Esophagus (tissue), 2 donors: ENCODE measurements at regions not wholly inside any gene's neighbourhood (a gene's known extent, or its start where the extent isn't known, plus 50 kb on each side); places are given as distances from the start of the nearest gene placed in this dataset.

Experiments used
- H3K27ac ChIP-seq, 2 donors: one replicate each; pipeline ENCODE4 v1.5.1; 2013; ENCODE audit warnings: low read depth in 2 of 2, mild to moderate bottlenecking in 2 of 2, inconsistent platforms in 1 of 2, low read length in 1 of 2, moderate library complexity in 1 of 2
- H3K27me3 ChIP-seq, 2 donors: one replicate each; pipeline ENCODE4 v1.6.1; 2013; ENCODE audit warnings: low read length in 2 of 2, control low read depth in 1 of 2, mild to moderate bottlenecking in 1 of 2; ENCODE audit not compliant: insufficient read depth in 2 of 2, control insufficient read depth in 1 of 2
- H3K36me3 ChIP-seq, 2 donors: one replicate each; pipeline ENCODE4 v1.6.1; 2013; ENCODE audit warnings: low read length in 1 of 2; ENCODE audit not compliant: control insufficient read depth in 2 of 2, insufficient read depth in 2 of 2
- H3K4me1 ChIP-seq, 2 donors: one replicate each; pipeline ENCODE4 v1.6.1; 2013; ENCODE audit warnings: low read length in 1 of 2; ENCODE audit not compliant: control insufficient read depth in 2 of 2, insufficient read depth in 2 of 2
- H3K4me3 ChIP-seq, 2 donors: one replicate each; pipeline ENCODE4 v1.5.1; 2013; ENCODE audit warnings: low read length in 2 of 2, mild to moderate bottlenecking in 2 of 2, low read depth in 1 of 2, moderate library complexity in 1 of 2
- H3K9me3 ChIP-seq, 2 donors: one replicate each; pipeline ENCODE4 v1.6.1; 2013; ENCODE audit warnings: mild to moderate bottlenecking in 2 of 2, low read depth in 1 of 2, low read length in 1 of 2, moderate library complexity in 1 of 2; ENCODE audit not compliant: control insufficient read depth in 2 of 2, insufficient read depth in 1 of 2
- WGBS, 2 donors: extraction: QIAGEN DNeasy Blood & Tissue Kit; methylation state at CpG; one replicate each; pipeline ENCODE4 v1.1.7; 2013; 5-methylcytosine and 5-hydroxymethylcytosine counted together
- donor health status: healthy with polysubstance abuse.
- donor health status: Bipolar disorder and iron deficiency.

GRCh38 chr6:25124216-25124715 lies 154.9 kb upstream of the CARMIL1 start:
- no peaks in the 10 kb centered on the region for H3K27me3 ChIP-seq
- no peaks in the 10 kb centered on the region for H3K4me1 ChIP-seq
- no peaks in the 10 kb centered on the region for H3K9me3 ChIP-seq
- no peak overlapping the region for H3K4me3 ChIP-seq
- H3K36me3 ChIP-seq = peaks cover 0 to 3% of the 10 kb centered on the region in 2 donors
- WGBS, 2 donors = 84 to 86% methylated on average over 2 of the region's 2 CpGs
- H3K27ac ChIP-seq = no peak overlapping the region

DNA sequence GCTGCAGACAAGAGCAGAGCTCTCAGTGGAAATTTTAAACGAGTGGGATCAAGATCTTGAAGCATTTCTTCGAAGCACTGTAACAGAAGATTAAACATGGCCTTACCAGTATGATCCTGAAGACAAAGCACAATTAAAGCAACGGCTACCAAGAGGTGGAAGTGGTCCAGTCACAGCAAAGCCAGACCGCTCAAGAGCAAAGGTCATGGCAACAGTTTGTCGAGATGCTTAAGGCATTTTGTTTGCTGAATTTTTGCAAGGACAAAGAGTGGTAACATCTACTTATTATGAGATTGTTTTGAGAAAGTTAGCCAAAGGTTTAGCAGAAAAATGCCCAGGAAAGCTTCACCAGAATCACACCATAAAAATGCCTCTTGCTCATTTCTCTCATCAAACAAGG lies 153.4 kb upstream of the CARMIL1 start:
- 75 to 85% methylated on average over 5 of the region's 5 CpGs for WGBS, 2 donors
- no peak overlapping the region for H3K27ac ChIP-seq
- H3K4me1 ChIP-seq = no peaks in the 10 kb centered on the region
- H3K9me3 ChIP-seq = no peaks in the 10 kb centered on the region
- peaks cover 0 to 3% of the 10 kb centered on the region in 2 donors for H3K36me3 ChIP-seq
- H3K27me3 ChIP-seq = no peaks in the 10 kb centered on the region
- no peak overlapping the region for H3K4me3 ChIP-seq

DNA sequence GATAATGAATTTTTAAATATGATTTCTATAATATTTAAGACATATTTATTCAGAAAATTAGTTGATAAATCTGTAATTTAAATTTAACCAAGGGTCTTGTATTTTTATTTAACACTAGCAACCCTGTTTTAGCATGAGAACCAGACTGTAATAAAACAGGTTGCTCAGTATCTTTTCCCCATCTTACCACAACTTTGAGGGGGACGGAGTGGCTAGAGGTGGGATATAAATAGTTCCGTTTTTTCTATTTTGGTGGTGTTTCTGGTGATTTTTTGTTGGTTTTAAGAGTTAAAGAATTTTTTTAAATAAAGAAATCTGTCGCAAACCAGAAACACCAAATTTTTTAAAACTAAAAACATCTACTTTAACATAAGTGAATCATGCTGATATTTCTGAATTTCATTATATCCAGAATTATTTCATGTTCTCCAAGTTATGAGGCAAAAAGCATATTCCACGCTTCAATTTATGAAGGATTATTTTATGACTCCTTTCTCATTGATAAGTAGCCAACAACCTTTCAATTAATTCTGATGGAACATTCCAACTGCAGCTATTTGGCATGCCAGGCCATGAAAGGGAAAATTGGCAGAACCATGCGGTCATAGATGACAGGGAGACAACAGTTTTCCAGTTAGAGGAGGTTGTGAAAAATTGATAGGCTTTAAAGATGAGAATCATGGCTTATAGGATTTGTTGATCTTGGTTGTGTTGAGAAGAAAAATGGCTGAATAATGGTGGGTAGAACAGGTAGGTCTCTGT lies 151.9 kb upstream of the CARMIL1 start:
- Histone ChIP-seq H3K36me3 (peaks cover 0 to 3% of the 10 kb centered on the region in 2 donors), H3K9me3 (no peaks in the 10 kb centered on the region), H3K4me1 (no peaks in the 10 kb centered on the region), H3K4me3 (no peak overlapping the region), H3K27me3 (no peaks in the 10 kb centered on the region), H3K27ac (no peak overlapping the region)
- 68 to 71% methylated on average over 5 of the region's 5 CpGs for WGBS, 2 donors

DNA sequence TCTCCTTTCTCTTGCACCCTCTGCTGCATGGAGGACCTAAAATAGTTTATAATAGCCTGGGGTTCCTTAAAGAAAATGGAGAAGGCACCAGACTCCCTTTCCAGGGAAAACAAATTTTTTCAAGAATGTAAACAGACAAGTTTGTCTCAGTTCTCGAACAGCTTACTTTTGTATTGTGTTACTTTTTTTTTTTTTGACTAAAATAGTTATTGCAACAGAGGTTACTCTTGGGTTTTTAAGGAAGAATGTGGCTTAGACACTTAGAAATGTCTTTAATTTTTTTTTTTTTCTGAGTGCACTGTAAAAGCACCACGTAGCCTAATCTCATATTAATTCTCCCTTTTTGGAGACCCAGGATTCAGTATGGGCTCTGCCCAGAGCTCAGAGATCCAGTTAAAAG lies 148.7 kb upstream of the CARMIL1 start:
- 36 to 41% methylated on average over 2 of the region's 2 CpGs for WGBS, 2 donors
- Histone ChIP-seq H3K4me1 (no peaks in the 10 kb centered on the region), H3K27ac (no peak overlapping the region), H3K4me3 (no peak overlapping the region), H3K9me3 (no peaks in the 10 kb centered on the region), H3K27me3 (no peaks in the 10 kb centered on the region), H3K36me3 (peaks cover 0 to 3% of the 10 kb centered on the region in 2 donors)

DNA sequence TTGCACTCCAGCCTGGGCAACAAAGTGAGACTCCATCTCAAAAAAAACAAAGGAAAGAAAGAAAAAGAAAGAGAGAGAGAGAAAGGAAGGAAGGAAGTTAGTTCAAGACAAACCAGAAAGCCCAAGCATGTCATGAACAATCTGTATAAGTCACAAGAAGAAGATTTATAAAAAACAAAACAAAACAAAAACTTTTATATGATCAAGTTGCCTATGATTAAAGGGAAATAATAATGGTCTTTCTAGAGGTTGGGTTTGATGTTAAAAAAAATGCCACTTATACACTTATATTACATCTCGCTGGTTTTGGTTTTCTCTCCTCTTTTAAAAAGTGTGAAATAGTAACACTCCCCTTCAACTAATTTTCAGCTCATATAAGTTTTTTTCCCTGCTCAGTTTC lies 146.2 kb upstream of the CARMIL1 start:
- 96 to 100% methylated on average over 1 of the region's 1 CpG for WGBS, 2 donors
- Histone ChIP-seq H3K27me3 (no peaks in the 10 kb centered on the region), H3K4me1 (no peaks in the 10 kb centered on the region), H3K4me3 (no peak overlapping the region), H3K36me3 (no peaks in the 10 kb centered on the region), H3K9me3 (no peaks in the 10 kb centered on the region), H3K27ac (no peak overlapping the region)

- Histone ChIP-seq H3K4me3 (no peak overlapping the region), H3K27ac (no peak overlapping the region)
- WGBS, 2 donors = 48 to 59% methylated on average over 1 of the region's 1 CpG
These were observed 145.6 kb upstream of the CARMIL1 start for GRCh38 chr6:25133568-25133967.

DNA sequence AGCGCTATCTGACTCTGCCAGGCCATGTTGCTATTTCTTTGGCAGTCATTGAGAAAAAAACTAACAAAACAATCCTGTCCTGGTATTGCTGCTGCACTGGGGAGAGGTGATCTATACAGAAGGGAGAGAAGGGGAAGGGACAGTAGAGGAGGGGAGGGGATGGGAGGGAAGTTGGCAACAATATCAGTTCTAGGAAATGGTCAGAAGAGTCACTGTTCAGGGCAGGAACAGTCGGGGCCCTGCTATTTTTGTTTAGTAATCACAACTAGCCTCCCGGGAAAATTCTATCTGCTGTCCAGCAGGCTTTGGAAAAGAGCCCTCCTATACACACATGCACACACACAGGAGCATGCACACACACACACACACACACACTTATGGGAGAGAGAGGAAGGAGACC lies 142.3 kb upstream of the CARMIL1 start:
- Histone ChIP-seq H3K4me3 (no peak overlapping the region), H3K27me3 (no peaks in the 10 kb centered on the region), H3K4me1 (no peaks in the 10 kb centered on the region), H3K36me3 (no peaks in the 10 kb centered on the region), H3K9me3 (no peaks in the 10 kb centered on the region), H3K27ac (peak overlapping the region; percentile 30 to 74)
- 43 to 49% methylated on average over 3 of the region's 3 CpGs for WGBS, 2 donors

More at GRCh38 chr6:25133568-25133967, 145.6 kb upstream of the CARMIL1 start:
- Histone ChIP-seq H3K9me3 (no peaks in the 10 kb centered on the region), H3K36me3 (no peaks in the 10 kb centered on the region), H3K4me1 (no peaks in the 10 kb centered on the region), H3K27me3 (no peaks in the 10 kb centered on the region)

DNA sequence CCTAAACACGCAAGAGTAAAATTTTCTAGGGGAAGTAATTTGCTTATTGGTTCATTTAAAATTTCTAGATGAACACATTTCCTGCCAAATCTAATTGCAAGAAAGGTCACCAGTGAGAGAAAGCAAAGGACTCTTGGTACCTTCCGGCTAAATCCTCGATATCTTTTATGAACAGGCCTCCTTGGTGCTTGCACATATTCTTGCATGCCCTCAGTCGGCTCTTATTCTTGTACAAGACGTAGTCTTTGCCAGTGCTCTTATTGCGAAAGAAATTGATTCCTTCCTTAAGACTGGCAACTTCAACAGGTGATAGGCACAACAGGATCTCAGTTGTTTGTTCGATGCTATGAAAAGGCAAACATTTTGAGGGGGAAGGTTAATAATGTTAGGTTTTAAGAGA lies 141.7 kb upstream of the CARMIL1 start:
- H3K4me3 ChIP-seq = peak overlapping the region in 1 of 2 donors; percentile 14
- H3K27me3 ChIP-seq = no peaks in the 10 kb centered on the region
- no peaks in the 10 kb centered on the region for H3K36me3 ChIP-seq
- H3K27ac ChIP-seq = peak overlapping the region; percentile 40 to 61
- 47 to 53% methylated on average over 7 of the region's 7 CpGs for WGBS, 2 donors
- H3K4me1 ChIP-seq = no peaks in the 10 kb centered on the region
- no peaks in the 10 kb centered on the region for H3K9me3 ChIP-seq

GRCh38 chr6:25137916-25138232 lies 141.3 kb upstream of the CARMIL1 start:
- peak overlapping the region in 1 of 2 donors; percentile 61 for H3K4me3 ChIP-seq
- 16 to 30% methylated on average over 5 of the region's 5 CpGs for WGBS, 2 donors

More at GRCh38 chr6:25137916-25138232, 141.3 kb upstream of the CARMIL1 start:
- Histone ChIP-seq H3K36me3 (no peaks in the 10 kb centered on the region), H3K27me3 (no peaks in the 10 kb centered on the region), H3K4me1 (no peaks in the 10 kb centered on the region), H3K9me3 (no peaks in the 10 kb centered on the region), H3K27ac (peak overlapping the region; percentile 61 to 86)
